Right renal cortex interstitium (tissue), 3 donors: ENCODE measurements at regions not wholly inside any gene's neighbourhood (a gene's known extent, or its start where the extent isn't known, plus 50 kb on each side); places are given as distances from the start of the nearest gene placed in this dataset.
A peak's percentile ranks its signal among the peaks of the same experiment; 100 is the strongest.

Source experiments
- DNase-seq, 3 donors: peaks; one replicate each; pipeline ENCODE4 v3.0.0-alpha.2; 2013; ENCODE audit warnings: low read depth in 3 of 3, low spot score in 2 of 3

- DNase-seq, result no peak
Measured at GRCh38 chr12:46908936-46909635, 83.3 kb upstream of the SLC38A4 start.

GRCh38 chr12:46910830-46911229 lies 85.0 kb upstream of the SLC38A4 start:
- DNase-seq, result no peak

- no peak for DNase-seq
Measured at GRCh38 chr12:46914336-46914735, 88.5 kb upstream of the SLC38A4 start.

GRCh38 chr12:46915082-46915481 lies 89.3 kb upstream of the SLC38A4 start:
- DNase-seq, result no peak

- DNase-seq, result no peak
Measured at GRCh38 chr12:46915836-46916235, 90.0 kb upstream of the SLC38A4 start.

- DNase-seq, result no peak
Measured at GRCh38 chr12:46916796-46917419, 91.1 kb upstream of the SLC38A4 start.

- no peak for DNase-seq
Measured at GRCh38 chr12:46917821-46918220, 92.0 kb upstream of the SLC38A4 start.

- no peak for DNase-seq
Measured at GRCh38 chr12:46918631-46919030, 92.8 kb upstream of the SLC38A4 start.

- DNase-seq, result no peak
Measured at GRCh38 chr12:46919666-46920400, 94.0 kb upstream of the SLC38A4 start.

GRCh38 chr12:46920499-46920898 lies 94.7 kb upstream of the SLC38A4 start:
- DNase-seq, result no peak

- DNase-seq, result no peak
Measured at GRCh38 chr12:46921048-46921763, 95.4 kb upstream of the SLC38A4 start.

- no peak for DNase-seq
Measured at GRCh38 chr12:46921764-46922133, 96.0 kb upstream of the SLC38A4 start.

GRCh38 chr12:46926526-46926925 lies 100.7 kb upstream of the SLC38A4 start:
- no peak for DNase-seq

- no peak for DNase-seq
Measured at GRCh38 chr12:46930101-46930500, 104.3 kb upstream of the SLC38A4 start.

- DNase-seq, result peak in 1 of 3 donors; percentile 13
Measured at GRCh38 chr12:46933947-46934346, 108.2 kb upstream of the SLC38A4 start.

GRCh38 chr12:46934374-46935111 lies 108.7 kb upstream of the SLC38A4 start:
- no peak for DNase-seq

GRCh38 chr12:46935271-46935847 lies 109.6 kb upstream of the SLC38A4 start:
- DNase-seq, result no peak

GRCh38 chr12:46936042-46936441 lies 110.2 kb upstream of the SLC38A4 start:
- DNase-seq, result no peak

- DNase-seq, result no peak
Measured at GRCh38 chr12:46938071-46938678, 112.4 kb upstream of the SLC38A4 start.

GRCh38 chr12:46941981-46942380 lies 116.2 kb upstream of the SLC38A4 start:
- DNase-seq, result no peak
